B cell (primary cell): ENCODE measurements at regions not wholly inside any gene's neighbourhood (a gene's known extent, or its start where the extent isn't known, plus 50 kb on each side); places are given as distances from the start of the nearest gene placed in this dataset.

Experiments used
- ATAC-seq: fragments of 200-7000 bp; cut with Tn5 transposase; one replicate; pipeline ENCODE4 v1.10.0; 2021; ENCODE audit warnings: low read depth, mild to moderate bottlenecking, moderate number of reproducible peaks, moderate library complexity
- CTCF ChIA-PET: fragments of 350-600 bp; sonication (Branson Sonifier 250); formaldehyde crosslinking; loops from one replicate; lab custom pipeline; 2021; ENCODE audit warnings: antibody characterized with exemption, inconsistent platforms; lab: Charles Lee
- POLR2A ChIA-PET: fragments of 350-600 bp; sonication (Branson Sonifier 250); formaldehyde crosslinking; loops from one replicate; lab custom pipeline; 2021; ENCODE audit warnings: antibody characterized with exemption; lab: Charles Lee
- DNase-seq: peaks from one replicate; pipeline ENCODE4 v3.0.0; 2013
- H2AFZ ChIP-seq: 2 replicates; pipeline ENCODE4 v1.6.1; 2012; ENCODE audit warnings: mild to moderate bottlenecking, low read depth, low read length; ENCODE audit not compliant: insufficient read depth, poor library complexity, severe bottlenecking
- H3K27ac ChIP-seq, 2 donors: 1 replicate in 1 of 2; 2 replicates in 1 of 2; pipeline ENCODE4 v1.5.1; 2012 to 2013; ENCODE audit warnings: low read length in 2 of 2, mild to moderate bottlenecking in 2 of 2, moderate library complexity in 1 of 2
- H3K27me3 ChIP-seq, 4 experiments: fragments of 200-600 bp in 1 of 4; sonication (generic) in 1 of 4; replicated peaks in 1 of 4; 1 replicate in 2 of 4; 2 replicates in 2 of 4; pipeline versions ENCODE4 v1.6.1 to v1.7.0; 2013 to 2016; ENCODE audit warnings: low read length in 3 of 4, mild to moderate bottlenecking in 2 of 4, mixed read lengths in 1 of 4, moderate library complexity in 1 of 4; ENCODE audit not compliant: insufficient read depth in 4 of 4, control insufficient read depth in 3 of 4; ENCODE audit errors: control extremely low read depth in 1 of 4
- H3K36me3 ChIP-seq, 2 experiments: replicated peaks in 1 of 2; 1 replicate in 1 of 2; 2 replicates in 1 of 2; pipeline versions ENCODE4 v1.6.1 to v1.7.1; 2013; ENCODE audit warnings: low read length in 1 of 2; ENCODE audit not compliant: insufficient read depth in 2 of 2, control insufficient read depth in 1 of 2; ENCODE audit errors: control extremely low read depth in 1 of 2, extremely low read depth in 1 of 2
- H3K4me1 ChIP-seq, 2 donors: fragments of 200-600 bp in 1 of 2; sonication (generic) in 1 of 2; 1 replicate in 1 of 2; 2 replicates in 1 of 2; pipeline versions ENCODE4 v1.5.1 to v1.6.1; 2013 to 2017; ENCODE audit warnings: low read length in 2 of 2; ENCODE audit not compliant: control insufficient read depth in 2 of 2, insufficient read depth in 2 of 2
- H3K4me2 ChIP-seq: replicated peaks from 2 replicates; pipeline ENCODE3; 2012; ENCODE audit warnings: mild to moderate bottlenecking, low read depth, low read length; ENCODE audit not compliant: poor library complexity, severe bottlenecking
- H3K4me3 ChIP-seq, 5 experiments: fragments of 200-600 bp in 1 of 5; sonication (generic) in 1 of 5; 1 replicate in 3 of 5; 2 replicates in 2 of 5; pipeline versions ENCODE4 v1.5.1 to v1.7.0; 2011 to 2016; ENCODE audit warnings: low read length in 4 of 5, mild to moderate bottlenecking in 4 of 5, low read depth in 2 of 5, control low read depth in 1 of 5, moderate library complexity in 1 of 5; ENCODE audit not compliant: insufficient read depth in 1 of 5; ENCODE audit errors: control extremely low read depth in 1 of 5, extremely low read depth in 1 of 5
- H3K79me2 ChIP-seq: fragments of 200-600 bp; sonication (generic); one replicate; pipeline ENCODE4 v1.6.0; 2016; ENCODE audit warnings: low read length; ENCODE audit not compliant: control insufficient read depth, insufficient read depth
- H3K9ac ChIP-seq: fragments of 200-600 bp; sonication (generic); 2 replicates; pipeline ENCODE4 v1.6.1; 2017; ENCODE audit warnings: mild to moderate bottlenecking, low read length, moderate library complexity
- H3K9me3 ChIP-seq, 3 donors: one replicate each; pipeline versions ENCODE4 v1.6.1 to v1.7.1; 2013; ENCODE audit warnings: low read length in 2 of 3; ENCODE audit not compliant: control insufficient read depth in 2 of 3, insufficient read depth in 1 of 3; ENCODE audit errors: control extremely low read depth in 1 of 3
- H4K20me1 ChIP-seq: 2 replicates; pipeline ENCODE4 v1.6.0; 2012; ENCODE audit warnings: mild to moderate bottlenecking, low read length; ENCODE audit not compliant: insufficient read depth, control insufficient read depth, poor library complexity, severe bottlenecking
- H3K27ac Mint-ChIP-seq: one replicate; pipeline ENCODE4 v1.8.0; 2021; ENCODE audit warnings: mixed read lengths
- H3K27me3 Mint-ChIP-seq: one replicate; pipeline ENCODE4 v1.8.0; 2021; ENCODE audit warnings: mixed read lengths
- H3K4me1 Mint-ChIP-seq: one replicate; pipeline ENCODE4 v1.8.0; 2021; ENCODE audit warnings: mixed read lengths
- H3K4me3 Mint-ChIP-seq: one replicate; pipeline ENCODE4 v1.8.0; 2021; ENCODE audit warnings: mixed read lengths
- H3K9me3 Mint-ChIP-seq: one replicate; pipeline ENCODE4 v1.8.0; 2022; ENCODE audit warnings: mixed read lengths; ENCODE audit not compliant: insufficient read depth
- EZH2 ChIP-seq: IDR thresholded peaks from 2 replicates; pipeline ENCODE4 v1.6.1; 2012; ENCODE audit warnings: borderline replicate concordance, low read depth, mild to moderate bottlenecking, moderate library complexity, low read length; ENCODE audit not compliant: insufficient read depth, poor library complexity, severe bottlenecking
- WGBS: methylation state at CpG from one replicate; pipeline ENCODE4 v1.1.5; 2013; ENCODE audit warnings: missing lambda C conversion rate; ENCODE audit not compliant: insufficient coverage; 5-methylcytosine and 5-hydroxymethylcytosine counted together
- intact Hi-C: fragments of 100-400 bp; cut with micrococcal nuclease; formaldehyde crosslinking; loops from one replicate; pipeline ENCODE4 v1.10.0; 2022
- TF ChIP-seq, protein P1 (sequence below): fragments of 200-600 bp; IDR thresholded peaks from one replicate; pipeline ENCODE4 v1.8.0; 2022; ENCODE audit warnings: antibody characterized with exemption, mild to moderate bottlenecking

DNA sequence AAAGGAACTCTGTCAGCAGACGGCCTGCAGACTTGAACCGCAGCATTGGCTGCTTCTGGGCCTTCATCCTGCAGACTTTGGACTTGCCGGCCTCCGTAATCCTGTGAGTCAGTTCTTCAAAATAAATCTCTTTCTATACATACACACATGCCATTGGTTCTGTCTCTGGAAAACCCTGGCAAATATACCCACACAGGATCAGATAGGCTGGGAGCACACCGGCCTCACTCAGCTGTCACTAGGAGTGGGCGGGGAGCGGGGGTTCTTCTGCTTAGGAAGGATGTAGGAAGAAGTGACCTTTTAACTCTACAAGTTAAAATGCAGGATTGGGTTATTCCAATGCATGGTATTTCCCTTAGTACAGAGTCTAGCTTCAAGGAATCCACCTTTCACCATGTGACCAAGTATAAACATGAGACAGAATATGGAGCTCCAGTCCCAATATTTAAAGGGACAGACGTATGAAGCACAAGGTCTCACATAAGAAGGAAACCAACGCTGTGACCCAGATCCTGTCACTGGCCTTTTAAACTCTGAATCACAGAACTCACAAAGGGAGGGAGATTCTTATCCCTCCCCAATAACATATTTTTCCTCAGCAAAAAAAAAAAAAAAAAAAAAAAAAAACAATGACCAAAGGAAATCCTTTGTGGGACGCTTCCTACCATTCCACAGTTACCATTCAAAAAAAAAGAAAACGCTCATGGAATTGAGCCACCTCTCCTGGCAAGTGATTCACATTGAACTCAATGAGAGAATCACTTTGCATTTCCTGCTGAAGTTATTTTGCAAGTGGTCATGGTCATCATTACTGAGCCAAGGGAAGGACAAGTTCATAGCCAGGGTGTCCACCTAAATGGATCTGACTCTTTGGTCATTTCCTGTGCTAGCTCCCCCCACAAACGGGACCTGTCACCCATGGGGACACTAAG is 352.9 kb downstream of the FOXO1 start:
- ChIA-PET POLR2A (no interaction called here), CTCF (interaction anchor here (0.7 to 0.9 kb wide), 4 partner anchors 107 to 363 kb away, joined by 3 to 5 read pairs (median 3); no protein-coding TSS in a partner anchor)
- Mint-ChIP-seq H3K27ac (no peak overlapping the region), H3K4me3 (no peak overlapping the region), H3K4me1 (peaks cover 18% of the 10 kb centered on the region), H3K9me3 (no peaks in the 10 kb centered on the region), H3K27me3 (no peaks in the 10 kb centered on the region)
- ATAC-seq (no peak), DNase-seq (no peak)
- Histone ChIP-seq H2AFZ (no peak overlapping the region), H3K4me2 (no peak overlapping the region), H4K20me1 (no peaks in the 10 kb centered on the region), H3K27me3 (no peaks in the 10 kb centered on the region), H3K36me3 (no peaks in the 10 kb centered on the region), H3K79me2 (no peaks in the 10 kb centered on the region), H3K4me1 (peaks cover 11 to 12% of the 10 kb centered on the region in 2 donors), H3K27ac (no peak overlapping the region), H3K9ac (no peak overlapping the region), H3K9me3 (peaks cover 0 to 5% (median 0%) of the 10 kb centered on the region in 3 donors), H3K4me3 (no peak overlapping the region)
- TF ChIP-seq, protein P1, sequence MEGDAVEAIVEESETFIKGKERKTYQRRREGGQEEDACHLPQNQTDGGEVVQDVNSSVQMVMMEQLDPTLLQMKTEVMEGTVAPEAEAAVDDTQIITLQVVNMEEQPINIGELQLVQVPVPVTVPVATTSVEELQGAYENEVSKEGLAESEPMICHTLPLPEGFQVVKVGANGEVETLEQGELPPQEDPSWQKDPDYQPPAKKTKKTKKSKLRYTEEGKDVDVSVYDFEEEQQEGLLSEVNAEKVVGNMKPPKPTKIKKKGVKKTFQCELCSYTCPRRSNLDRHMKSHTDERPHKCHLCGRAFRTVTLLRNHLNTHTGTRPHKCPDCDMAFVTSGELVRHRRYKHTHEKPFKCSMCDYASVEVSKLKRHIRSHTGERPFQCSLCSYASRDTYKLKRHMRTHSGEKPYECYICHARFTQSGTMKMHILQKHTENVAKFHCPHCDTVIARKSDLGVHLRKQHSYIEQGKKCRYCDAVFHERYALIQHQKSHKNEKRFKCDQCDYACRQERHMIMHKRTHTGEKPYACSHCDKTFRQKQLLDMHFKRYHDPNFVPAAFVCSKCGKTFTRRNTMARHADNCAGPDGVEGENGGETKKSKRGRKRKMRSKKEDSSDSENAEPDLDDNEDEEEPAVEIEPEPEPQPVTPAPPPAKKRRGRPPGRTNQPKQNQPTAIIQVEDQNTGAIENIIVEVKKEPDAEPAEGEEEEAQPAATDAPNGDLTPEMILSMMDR: no peak
- TF ChIP-seq EZH2: no peak
- intact Hi-C loops: loop anchor here (10.0 kb wide), 1 partner anchor 89 kb away; no protein-coding TSS in a partner anchor
- WGBS: 100% methylated on average over 3 of the region's 12 CpGs
